ENCODE measurements at regions not wholly inside any gene's neighbourhood (a gene's known extent, or its start where the extent isn't known, plus 50 kb on each side); places are given as distances from the start of the nearest gene placed in this dataset.

DNA sequence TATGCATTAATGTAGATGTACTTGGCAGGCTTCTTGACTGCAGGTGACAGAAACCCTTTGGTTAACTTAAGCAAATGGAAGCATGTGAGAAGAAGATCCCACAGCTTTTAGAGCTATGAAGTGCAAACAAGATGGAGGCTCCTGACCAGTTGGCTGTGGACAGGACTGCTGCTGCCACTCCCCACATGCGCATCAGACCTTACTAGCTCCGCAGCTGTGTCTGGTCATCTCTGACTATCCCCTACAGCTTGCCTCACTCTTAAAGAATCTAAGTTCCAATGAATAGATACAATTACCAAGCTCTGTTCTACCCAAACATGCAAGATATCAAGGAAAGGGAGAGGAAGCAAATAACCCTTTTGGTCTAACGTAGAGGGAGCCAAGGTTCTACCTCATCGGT is 587.6 kb downstream of the DSC3 start:
- no peak for DNase-seq (ENCODE audit: extremely low read depth, low read depth)
- TF ChIP-seq, protein P1, sequence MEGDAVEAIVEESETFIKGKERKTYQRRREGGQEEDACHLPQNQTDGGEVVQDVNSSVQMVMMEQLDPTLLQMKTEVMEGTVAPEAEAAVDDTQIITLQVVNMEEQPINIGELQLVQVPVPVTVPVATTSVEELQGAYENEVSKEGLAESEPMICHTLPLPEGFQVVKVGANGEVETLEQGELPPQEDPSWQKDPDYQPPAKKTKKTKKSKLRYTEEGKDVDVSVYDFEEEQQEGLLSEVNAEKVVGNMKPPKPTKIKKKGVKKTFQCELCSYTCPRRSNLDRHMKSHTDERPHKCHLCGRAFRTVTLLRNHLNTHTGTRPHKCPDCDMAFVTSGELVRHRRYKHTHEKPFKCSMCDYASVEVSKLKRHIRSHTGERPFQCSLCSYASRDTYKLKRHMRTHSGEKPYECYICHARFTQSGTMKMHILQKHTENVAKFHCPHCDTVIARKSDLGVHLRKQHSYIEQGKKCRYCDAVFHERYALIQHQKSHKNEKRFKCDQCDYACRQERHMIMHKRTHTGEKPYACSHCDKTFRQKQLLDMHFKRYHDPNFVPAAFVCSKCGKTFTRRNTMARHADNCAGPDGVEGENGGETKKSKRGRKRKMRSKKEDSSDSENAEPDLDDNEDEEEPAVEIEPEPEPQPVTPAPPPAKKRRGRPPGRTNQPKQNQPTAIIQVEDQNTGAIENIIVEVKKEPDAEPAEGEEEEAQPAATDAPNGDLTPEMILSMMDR (IDR thresholded peaks at IDR 0.05; ENCODE audit: low read depth, low read length): no peak

DNA sequence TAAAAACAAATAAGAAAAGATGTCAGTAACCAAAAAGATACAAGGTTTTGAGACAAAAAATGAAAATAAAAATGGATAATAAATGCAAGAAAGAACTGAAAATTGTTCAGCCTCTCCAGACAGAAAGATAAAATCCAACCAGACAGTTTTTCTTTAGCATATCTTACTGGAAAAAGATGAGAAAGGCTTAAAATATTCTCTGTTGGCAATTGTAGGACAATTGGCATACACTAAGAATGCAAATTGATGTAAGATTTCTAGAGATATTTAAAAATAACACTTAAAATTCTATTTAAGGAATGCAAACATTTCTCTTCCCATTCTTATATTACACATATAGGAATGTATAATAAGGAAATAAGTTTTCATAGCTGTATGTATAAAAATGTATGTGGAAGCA is 590.6 kb downstream of the DSC3 start:
- DNase-seq (ENCODE audit: extremely low read depth, low read depth): no peak
- TF ChIP-seq, protein P1 (IDR thresholded peaks at IDR 0.05; ENCODE audit: low read depth, low read length): no peak

DNA sequence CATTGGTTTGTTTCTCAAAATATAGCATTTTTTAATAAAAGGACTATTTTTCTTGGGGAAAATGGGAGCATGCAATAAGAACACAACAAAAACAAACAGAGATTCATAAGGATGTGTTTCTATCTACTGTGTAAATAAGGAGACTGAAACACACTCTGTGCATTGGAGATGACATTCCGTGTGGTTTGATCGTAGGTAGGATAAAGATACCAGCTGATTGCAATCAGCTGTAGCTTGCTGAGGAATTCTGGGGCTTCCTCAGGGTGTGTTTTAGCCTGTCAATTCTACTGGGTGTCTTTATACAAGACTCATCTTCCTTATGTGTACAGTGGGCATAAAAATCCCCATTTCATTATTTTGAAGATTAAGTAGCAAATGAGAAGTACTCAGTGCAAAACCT is 591.6 kb downstream of the DSC3 start:
- TF ChIP-seq, protein P1 (IDR thresholded peaks at IDR 0.05; ENCODE audit: low read depth, low read length): no peak
- no peak for DNase-seq (ENCODE audit: extremely low read depth, low read depth)

DNA sequence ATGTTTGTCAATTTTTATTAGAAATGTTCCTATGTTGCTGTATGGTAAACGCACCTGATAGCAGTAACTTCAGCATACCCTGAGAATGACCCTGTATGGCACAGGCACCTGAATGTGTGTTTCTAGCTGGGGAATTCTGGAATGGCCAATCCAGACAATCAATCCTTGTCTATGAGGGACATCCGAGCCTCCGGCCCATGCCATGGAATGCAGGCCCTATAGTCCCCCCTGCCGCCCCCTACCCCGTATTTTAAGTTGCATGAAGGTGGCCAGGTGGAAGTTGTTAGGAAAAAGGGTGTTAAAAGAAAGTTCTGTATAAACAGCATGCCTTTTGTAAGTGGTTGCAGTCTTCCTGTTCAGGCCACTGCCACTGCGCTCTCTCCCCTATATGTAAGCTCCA is 595.9 kb downstream of the DSC3 start:
- DNase-seq (ENCODE audit: extremely low read depth, low read depth): no peak
- TF ChIP-seq, protein P1 (IDR thresholded peaks at IDR 0.05; ENCODE audit: low read depth, low read length): no peak

DNA sequence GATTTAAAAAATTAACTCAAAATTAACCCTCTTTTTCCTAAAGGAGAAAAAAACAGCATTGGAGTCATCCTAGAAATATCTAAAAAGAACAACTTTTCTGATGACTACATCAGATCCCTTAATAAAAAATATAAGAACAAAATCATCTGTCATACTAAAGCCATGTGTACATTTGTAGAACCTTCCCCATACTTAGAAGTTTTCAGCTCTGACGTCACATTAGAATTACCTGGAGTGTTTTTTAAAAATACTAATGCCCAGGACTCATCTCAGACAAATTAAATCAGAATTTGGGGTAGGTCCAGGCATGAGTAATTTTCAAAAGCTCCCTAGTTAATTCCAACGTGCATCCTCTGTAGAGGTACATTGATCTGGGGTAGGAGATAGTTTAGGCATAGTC is 598.0 kb downstream of the DSC3 start:
- TF ChIP-seq, protein P1 (IDR thresholded peaks at IDR 0.05; ENCODE audit: low read depth, low read length): no peak

DNA sequence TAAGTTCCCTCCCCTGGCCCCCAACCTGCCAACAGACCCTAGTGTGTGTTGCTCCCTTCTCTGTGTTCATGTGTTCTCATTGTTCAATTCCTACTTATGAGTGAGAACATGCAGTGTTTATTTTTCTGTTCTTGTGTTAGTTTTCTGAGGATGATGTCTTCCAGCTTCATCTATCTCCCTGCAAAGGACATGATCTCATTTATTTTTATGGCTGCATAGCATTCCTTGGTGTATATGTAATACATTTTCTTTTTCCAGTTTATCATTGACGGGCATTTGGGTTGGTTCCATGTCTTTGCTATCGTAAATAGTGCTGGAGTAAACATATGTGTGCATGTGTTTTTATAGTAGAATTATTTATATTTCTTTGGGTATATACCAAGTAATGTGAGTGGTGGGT is 602.2 kb downstream of the DSC3 start:
- TF ChIP-seq, protein P1 (IDR thresholded peaks at IDR 0.05; ENCODE audit: low read depth, low read length): no peak
- DNase-seq (ENCODE audit: extremely low read depth, low read depth): no peak

More for the DNA sequence above, 598.0 kb downstream of the DSC3 start:
- DNase-seq (ENCODE audit: extremely low read depth, low read depth): no peak

DNA sequence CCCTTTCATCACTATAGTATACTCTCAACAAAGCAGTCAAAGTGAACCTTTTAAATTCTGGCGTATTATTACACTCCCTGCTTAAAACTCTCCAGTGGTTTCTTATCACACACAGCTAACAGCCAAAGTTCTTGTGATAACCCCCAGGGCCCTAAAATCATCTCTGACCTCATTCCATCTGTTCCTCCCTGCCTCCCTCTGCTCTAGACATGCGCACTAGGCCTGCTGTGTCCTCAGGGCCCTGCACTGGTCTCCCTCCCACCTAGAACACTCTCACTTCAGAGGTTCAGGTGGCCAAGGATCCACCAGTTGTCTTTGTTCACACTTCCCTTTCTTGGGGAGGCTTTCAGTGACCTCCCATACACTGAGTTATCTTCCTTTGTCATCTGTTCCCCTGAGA is 603.4 kb downstream of the DSC3 start:
- DNase-seq (ENCODE audit: extremely low read depth, low read depth): no peak
- TF ChIP-seq, protein P1 (IDR thresholded peaks at IDR 0.05; ENCODE audit: low read depth, low read length): no peak
